ENCODE measurements at regions not wholly inside any gene's neighbourhood (a gene's known extent, or its start where the extent isn't known, plus 50 kb on each side); places are given as distances from the start of the nearest gene placed in this dataset.

DNA sequence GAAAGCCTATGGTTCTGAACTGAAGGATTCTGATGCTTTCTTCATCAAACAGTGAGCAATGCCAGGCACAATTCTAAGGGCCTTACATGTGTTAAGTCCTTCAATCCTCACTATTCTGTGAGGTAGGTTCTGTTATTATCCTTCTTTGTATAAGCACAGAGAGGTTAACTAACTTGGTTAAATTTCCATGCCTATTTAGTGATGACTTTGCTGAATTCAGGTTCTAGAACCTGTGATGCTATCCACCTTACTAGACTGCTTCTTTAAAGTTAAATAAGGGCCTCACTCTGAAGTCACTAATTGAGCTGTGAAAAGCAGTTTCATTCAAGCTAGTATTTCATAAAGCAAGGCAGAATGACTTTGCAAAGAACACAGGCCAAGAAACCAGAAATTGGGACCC is 138.9 kb upstream of the PARP11 start:
- Histone ChIP-seq H3K27me3 (replicated peaks; ENCODE audit: insufficient read depth) (no peaks in the 10 kb centered on the region), H3K9me3 (no peaks in the 10 kb centered on the region), H3K36me3 (no peaks in the 10 kb centered on the region), H3K4me3 (no peak overlapping the region), H3K4me1 (replicated peaks) (no peaks in the 10 kb centered on the region), H3K27ac (no peak overlapping the region)
- no peak for DNase-seq (ENCODE audit: low spot score)
- intact Hi-C loops (cut with DNase I): no loop called here
- no peak for TF ChIP-seq POLR2A (IDR thresholded peaks at IDR 0.05)
- no peak for TF ChIP-seq POLR2AphosphoS5 (IDR thresholded peaks at IDR 0.05)
- TF ChIP-seq, protein P1, sequence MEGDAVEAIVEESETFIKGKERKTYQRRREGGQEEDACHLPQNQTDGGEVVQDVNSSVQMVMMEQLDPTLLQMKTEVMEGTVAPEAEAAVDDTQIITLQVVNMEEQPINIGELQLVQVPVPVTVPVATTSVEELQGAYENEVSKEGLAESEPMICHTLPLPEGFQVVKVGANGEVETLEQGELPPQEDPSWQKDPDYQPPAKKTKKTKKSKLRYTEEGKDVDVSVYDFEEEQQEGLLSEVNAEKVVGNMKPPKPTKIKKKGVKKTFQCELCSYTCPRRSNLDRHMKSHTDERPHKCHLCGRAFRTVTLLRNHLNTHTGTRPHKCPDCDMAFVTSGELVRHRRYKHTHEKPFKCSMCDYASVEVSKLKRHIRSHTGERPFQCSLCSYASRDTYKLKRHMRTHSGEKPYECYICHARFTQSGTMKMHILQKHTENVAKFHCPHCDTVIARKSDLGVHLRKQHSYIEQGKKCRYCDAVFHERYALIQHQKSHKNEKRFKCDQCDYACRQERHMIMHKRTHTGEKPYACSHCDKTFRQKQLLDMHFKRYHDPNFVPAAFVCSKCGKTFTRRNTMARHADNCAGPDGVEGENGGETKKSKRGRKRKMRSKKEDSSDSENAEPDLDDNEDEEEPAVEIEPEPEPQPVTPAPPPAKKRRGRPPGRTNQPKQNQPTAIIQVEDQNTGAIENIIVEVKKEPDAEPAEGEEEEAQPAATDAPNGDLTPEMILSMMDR (IDR thresholded peaks at IDR 0.05): no peak

DNA sequence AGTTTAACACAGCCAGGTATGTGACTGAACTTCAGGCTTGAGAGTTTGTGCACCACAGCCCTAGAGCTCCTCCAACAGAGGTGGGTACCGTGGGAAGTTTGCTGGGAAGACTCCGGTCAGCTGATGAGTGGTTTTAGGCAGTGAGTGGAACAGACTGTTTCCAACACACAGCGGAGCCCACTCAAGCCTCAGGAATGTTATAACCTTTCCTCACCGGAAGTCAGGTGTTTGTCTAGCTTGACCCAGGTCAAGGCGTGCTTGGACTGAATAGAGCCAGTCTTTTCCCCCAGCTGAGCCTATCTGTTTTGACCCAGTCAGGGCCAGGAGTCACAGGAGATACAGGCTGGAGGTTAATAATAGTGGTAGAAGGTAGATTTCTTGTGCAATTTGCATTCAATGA is 138.4 kb upstream of the PARP11 start:
- DNase-seq (ENCODE audit: low spot score): no peak
- 84% methylated on average over 5 of the region's 5 CpGs for WGBS
- H3K4me1 ChIP-seq (replicated peaks): no peaks in the 10 kb centered on the region
- no peaks in the 10 kb centered on the region for H3K36me3 ChIP-seq
- TF ChIP-seq, protein P1 (IDR thresholded peaks at IDR 0.05): no peak
- TF ChIP-seq POLR2A (IDR thresholded peaks at IDR 0.05) (no peak), POLR2AphosphoS5 (IDR thresholded peaks at IDR 0.05) (no peak)
- H3K9me3 ChIP-seq: no peaks in the 10 kb centered on the region
- H3K4me3 ChIP-seq: no peak overlapping the region
- H3K27me3 ChIP-seq (replicated peaks; ENCODE audit: insufficient read depth): no peaks in the 10 kb centered on the region
- H3K27ac ChIP-seq: no peak overlapping the region
- intact Hi-C loops (cut with DNase I): no loop called here

DNA sequence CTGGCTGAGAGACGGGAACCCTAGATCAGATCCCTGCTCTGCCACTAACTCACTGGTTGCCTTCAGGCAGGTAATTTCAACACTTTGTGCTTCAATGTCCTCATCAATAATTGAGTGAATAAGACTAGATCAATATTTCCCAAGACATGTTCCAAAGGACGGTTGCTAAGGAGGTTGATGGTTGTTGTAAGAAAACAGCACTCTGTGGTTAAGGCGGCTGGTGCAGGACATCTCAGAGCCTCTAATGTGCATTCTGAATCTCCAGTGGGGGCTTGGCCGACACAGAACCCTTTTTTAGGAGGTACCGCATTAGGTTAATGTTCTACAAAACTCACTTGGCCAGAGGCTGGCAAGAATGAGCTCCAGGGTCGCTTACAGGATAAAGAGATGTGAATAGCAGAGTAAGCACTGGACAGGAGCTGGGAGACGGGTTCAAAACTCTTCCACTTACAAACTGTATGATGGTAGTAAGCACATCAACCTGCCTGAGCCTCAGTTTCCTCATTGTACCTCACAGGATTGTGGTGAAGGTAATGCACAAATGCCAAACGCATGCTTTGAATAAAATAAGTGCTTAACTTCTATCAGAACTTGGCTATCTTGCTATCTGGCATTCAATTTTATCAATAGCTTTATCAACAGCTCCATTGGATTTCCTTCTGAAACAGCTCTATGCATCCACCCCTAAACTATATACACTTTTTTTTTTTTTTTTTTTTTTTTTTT is 136.9 kb upstream of the PARP11 start:
- H3K4me1 ChIP-seq (replicated peaks): no peaks in the 10 kb centered on the region
- H3K4me3 ChIP-seq: no peak overlapping the region
- H3K36me3 ChIP-seq: no peaks in the 10 kb centered on the region
- no peaks in the 10 kb centered on the region for H3K27me3 ChIP-seq (replicated peaks; ENCODE audit: insufficient read depth)
- DNase-seq (ENCODE audit: low spot score): no peak
- no peak overlapping the region for H3K27ac ChIP-seq
- intact Hi-C loops (cut with DNase I): no loop called here
- no peak for TF ChIP-seq POLR2A (IDR thresholded peaks at IDR 0.05)
- 89% methylated on average over 8 of the region's 8 CpGs for WGBS
- H3K9me3 ChIP-seq: no peaks in the 10 kb centered on the region

DNA sequence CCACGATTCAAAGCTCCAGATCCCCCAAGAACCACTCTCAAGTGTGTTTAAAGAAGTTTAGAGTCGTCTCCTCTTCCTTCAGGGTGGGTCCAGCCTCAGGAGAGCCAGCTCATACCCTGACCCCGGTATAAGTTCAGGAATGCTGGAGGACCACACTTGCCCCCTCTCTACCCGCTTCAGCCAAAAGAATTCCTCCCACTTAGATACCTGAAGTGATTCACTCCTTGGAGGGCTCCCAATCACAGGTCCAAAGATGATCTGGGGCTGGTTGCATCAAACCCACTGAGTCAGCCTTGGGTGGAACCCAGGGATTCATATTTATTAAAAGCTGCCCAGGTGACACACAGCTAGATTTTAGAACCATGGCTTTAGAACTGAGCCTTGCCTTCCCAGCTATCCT is 133.5 kb upstream of the PARP11 start:
- Histone ChIP-seq H3K27ac (no peak overlapping the region), H3K27me3 (replicated peaks; ENCODE audit: insufficient read depth) (no peaks in the 10 kb centered on the region), H3K4me1 (replicated peaks) (no peaks in the 10 kb centered on the region), H3K4me3 (no peak overlapping the region), H3K9me3 (no peaks in the 10 kb centered on the region), H3K36me3 (no peaks in the 10 kb centered on the region)
- DNase-seq (ENCODE audit: low spot score): no peak
- WGBS: 88% methylated on average over 4 of the region's 4 CpGs
- no peak for TF ChIP-seq POLR2A (IDR thresholded peaks at IDR 0.05)
- TF ChIP-seq POLR2AphosphoS5 (IDR thresholded peaks at IDR 0.05): no peak
- TF ChIP-seq, protein P1 (IDR thresholded peaks at IDR 0.05): no peak
- intact Hi-C loops (cut with DNase I): no loop called here

DNA sequence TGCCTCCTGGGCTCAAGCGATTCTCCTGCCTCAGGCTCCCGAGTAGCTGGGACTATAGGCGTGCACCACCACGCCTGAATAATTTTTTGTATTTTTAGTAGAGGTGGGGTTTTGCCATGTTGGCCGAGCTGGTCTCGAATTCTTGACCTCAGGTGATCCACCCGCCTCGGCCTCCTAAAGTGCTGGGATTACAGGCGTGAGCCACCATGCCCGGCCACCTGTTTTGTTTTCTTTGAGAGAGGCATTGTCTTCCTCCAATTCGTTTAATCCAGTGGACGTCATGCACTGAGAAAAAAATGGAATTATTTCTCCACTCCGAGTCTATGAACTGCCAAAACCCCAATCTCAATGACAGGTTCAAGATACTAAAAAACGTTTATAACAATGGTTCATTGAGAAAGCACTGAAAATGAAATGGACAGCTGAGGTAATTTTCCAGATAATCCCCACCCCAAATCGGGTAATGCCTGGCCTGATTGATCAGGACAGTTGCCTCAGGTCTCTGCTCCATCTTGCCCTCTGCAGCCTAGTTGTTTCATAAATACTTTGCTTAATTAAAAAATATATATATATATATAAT is 132.7 kb upstream of the PARP11 start:
- TF ChIP-seq, protein P1 (IDR thresholded peaks at IDR 0.05): no peak
- TF ChIP-seq POLR2AphosphoS5 (IDR thresholded peaks at IDR 0.05): no peak
- TF ChIP-seq POLR2A (IDR thresholded peaks at IDR 0.05): no peak
- no peaks in the 10 kb centered on the region for H3K36me3 ChIP-seq
- H3K27ac ChIP-seq: no peak overlapping the region
- H3K9me3 ChIP-seq: no peaks in the 10 kb centered on the region
- H3K4me1 ChIP-seq (replicated peaks): no peaks in the 10 kb centered on the region
- DNase-seq (ENCODE audit: low spot score): no peak
- no peak overlapping the region for H3K4me3 ChIP-seq
- 90% methylated on average over 15 of the region's 15 CpGs for WGBS
- intact Hi-C loops (cut with DNase I): no loop called here
- no peaks in the 10 kb centered on the region for H3K27me3 ChIP-seq (replicated peaks; ENCODE audit: insufficient read depth)
